DND-41 (cell line): ENCODE measurements at regions not wholly inside any gene's neighbourhood (a gene's known extent, or its start where the extent isn't known, plus 50 kb on each side); places are given as distances from the start of the nearest gene placed in this dataset.

Source experiments
- EZH2 ChIP-seq: IDR thresholded peaks from 3 replicates; pipeline ENCODE4 v1.6.1; 2012; ENCODE audit warnings: borderline replicate concordance, low read depth, mild to moderate bottlenecking, moderate library complexity, low read length, inconsistent platforms; ENCODE audit not compliant: severe bottlenecking
- TF ChIP-seq, protein P1 (sequence below): IDR thresholded peaks from 2 replicates; pipeline ENCODE4 v1.5.1; 2012; ENCODE audit warnings: borderline replicate concordance, low read length, moderate library complexity, mild to moderate bottlenecking; ENCODE audit not compliant: poor library complexity, severe bottlenecking; ENCODE audit errors: extremely low read depth

- TF ChIP-seq, protein P1, sequence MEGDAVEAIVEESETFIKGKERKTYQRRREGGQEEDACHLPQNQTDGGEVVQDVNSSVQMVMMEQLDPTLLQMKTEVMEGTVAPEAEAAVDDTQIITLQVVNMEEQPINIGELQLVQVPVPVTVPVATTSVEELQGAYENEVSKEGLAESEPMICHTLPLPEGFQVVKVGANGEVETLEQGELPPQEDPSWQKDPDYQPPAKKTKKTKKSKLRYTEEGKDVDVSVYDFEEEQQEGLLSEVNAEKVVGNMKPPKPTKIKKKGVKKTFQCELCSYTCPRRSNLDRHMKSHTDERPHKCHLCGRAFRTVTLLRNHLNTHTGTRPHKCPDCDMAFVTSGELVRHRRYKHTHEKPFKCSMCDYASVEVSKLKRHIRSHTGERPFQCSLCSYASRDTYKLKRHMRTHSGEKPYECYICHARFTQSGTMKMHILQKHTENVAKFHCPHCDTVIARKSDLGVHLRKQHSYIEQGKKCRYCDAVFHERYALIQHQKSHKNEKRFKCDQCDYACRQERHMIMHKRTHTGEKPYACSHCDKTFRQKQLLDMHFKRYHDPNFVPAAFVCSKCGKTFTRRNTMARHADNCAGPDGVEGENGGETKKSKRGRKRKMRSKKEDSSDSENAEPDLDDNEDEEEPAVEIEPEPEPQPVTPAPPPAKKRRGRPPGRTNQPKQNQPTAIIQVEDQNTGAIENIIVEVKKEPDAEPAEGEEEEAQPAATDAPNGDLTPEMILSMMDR = no peak
- no peak for TF ChIP-seq EZH2
Measured at GRCh38 chr10:74775099-74775498, 51.3 kb upstream of the KAT6B start.
